ENCODE measurements at regions not wholly inside any gene's neighbourhood (a gene's known extent, or its start where the extent isn't known, plus 50 kb on each side); places are given as distances from the start of the nearest gene placed in this dataset.

GRCh38 chr11:80846979-80847378, 1406.1 kb upstream of the TENM4 start:
- CTCF ChIA-PET: no interaction called here
- Histone ChIP-seq H3K27me3 (ENCODE audit: control insufficient read depth, insufficient read depth, low read length) (no peaks in the 10 kb centered on the region), H3K9me3 (ENCODE audit: control insufficient read depth, insufficient read depth, low read length) (no peaks in the 10 kb centered on the region), H3K27ac (ENCODE audit: low read depth, low read length) (no peak overlapping the region), H3K4me3 (ENCODE audit: low read depth, low read length) (no peak overlapping the region)
- TF ChIP-seq CTCF (IDR thresholded peaks at IDR 0.05; ENCODE audit: low read depth, low read length): no peak
- no peak for DNase-seq (ENCODE audit: low read depth, low spot score)
- POLR2A ChIA-PET: no interaction called here

DNA sequence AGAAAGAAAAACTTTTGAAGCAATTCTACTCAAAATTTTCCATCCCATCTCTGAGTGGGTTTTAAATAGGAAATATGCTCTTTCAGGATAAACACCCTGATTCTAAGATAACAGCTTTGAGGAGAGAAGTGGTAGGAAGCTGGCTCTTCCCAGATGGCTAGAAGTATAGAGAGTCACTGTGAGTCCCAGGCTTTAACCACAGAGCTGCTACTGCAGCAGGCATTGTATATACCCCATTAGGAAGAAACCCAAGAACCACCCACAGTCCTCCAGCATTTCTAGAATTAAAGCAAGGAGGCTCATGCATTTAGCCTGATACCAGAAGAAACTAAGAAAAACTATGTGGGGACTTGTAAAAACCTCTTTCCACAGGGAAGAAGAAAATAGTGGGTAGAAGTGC, 1405.6 kb upstream of the TENM4 start:
- Histone ChIP-seq H3K27me3 (ENCODE audit: control insufficient read depth, insufficient read depth, low read length) (no peaks in the 10 kb centered on the region), H3K4me3 (ENCODE audit: low read depth, low read length) (no peak overlapping the region), H3K9me3 (ENCODE audit: control insufficient read depth, insufficient read depth, low read length) (no peaks in the 10 kb centered on the region), H3K27ac (ENCODE audit: low read depth, low read length) (no peak overlapping the region)
- POLR2A ChIA-PET: no interaction called here
- DNase-seq (ENCODE audit: low read depth, low spot score): no peak
- CTCF ChIA-PET: no interaction called here
- no peak for TF ChIP-seq CTCF (IDR thresholded peaks at IDR 0.05; ENCODE audit: low read depth, low read length)

GRCh38 chr11:80844110-80844819, 1403.4 kb upstream of the TENM4 start:
- CTCF ChIA-PET: no interaction called here
- DNase-seq (ENCODE audit: low read depth, low spot score): no peak
- Histone ChIP-seq H3K4me3 (ENCODE audit: low read depth, low read length) (no peak overlapping the region), H3K9me3 (ENCODE audit: control insufficient read depth, insufficient read depth, low read length) (no peaks in the 10 kb centered on the region), H3K27me3 (ENCODE audit: control insufficient read depth, insufficient read depth, low read length) (no peaks in the 10 kb centered on the region), H3K27ac (ENCODE audit: low read depth, low read length) (no peak overlapping the region)
- POLR2A ChIA-PET: no interaction called here
- TF ChIP-seq CTCF (IDR thresholded peaks at IDR 0.05; ENCODE audit: low read depth, low read length): no peak

GRCh38 chr11:80843266-80843974, 1402.6 kb upstream of the TENM4 start:
- Histone ChIP-seq H3K9me3 (ENCODE audit: control insufficient read depth, insufficient read depth, low read length) (no peaks in the 10 kb centered on the region), H3K4me3 (ENCODE audit: low read depth, low read length) (no peak overlapping the region), H3K27ac (ENCODE audit: low read depth, low read length) (no peak overlapping the region), H3K27me3 (ENCODE audit: control insufficient read depth, insufficient read depth, low read length) (no peaks in the 10 kb centered on the region)
- POLR2A ChIA-PET: no interaction called here
- TF ChIP-seq CTCF (IDR thresholded peaks at IDR 0.05; ENCODE audit: low read depth, low read length): no peak
- DNase-seq (ENCODE audit: low read depth, low spot score): no peak
- CTCF ChIA-PET: no interaction called here

DNA sequence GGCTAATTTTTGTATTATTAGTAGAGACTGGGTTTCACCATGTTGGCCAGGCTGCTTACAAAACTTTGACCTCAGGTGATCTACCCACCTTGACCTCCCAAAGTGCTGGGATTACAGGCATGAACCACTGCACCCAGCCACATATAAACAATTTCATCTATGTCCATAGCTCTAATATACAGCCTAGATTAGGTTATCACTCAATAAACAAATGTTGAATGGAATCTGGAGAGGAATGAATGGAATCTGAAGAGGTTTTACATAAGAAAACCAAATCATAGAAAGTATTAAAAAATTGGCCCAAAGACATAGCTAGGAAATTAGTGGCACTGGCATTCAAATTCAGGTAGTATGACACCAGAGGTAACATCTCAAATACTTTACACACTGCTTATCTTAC, 1401.4 kb upstream of the TENM4 start:
- ChIA-PET POLR2A (no interaction called here), CTCF (no interaction called here)
- Histone ChIP-seq H3K27me3 (ENCODE audit: control insufficient read depth, insufficient read depth, low read length) (no peaks in the 10 kb centered on the region), H3K9me3 (ENCODE audit: control insufficient read depth, insufficient read depth, low read length) (no peaks in the 10 kb centered on the region), H3K27ac (ENCODE audit: low read depth, low read length) (no peak overlapping the region), H3K4me3 (ENCODE audit: low read depth, low read length) (no peak overlapping the region)
- no peak for TF ChIP-seq CTCF (IDR thresholded peaks at IDR 0.05; ENCODE audit: low read depth, low read length)
- DNase-seq (ENCODE audit: low read depth, low spot score): no peak
